ENCODE measurements at regions not wholly inside any gene's neighbourhood (a gene's known extent, or its start where the extent isn't known, plus 50 kb on each side); places are given as distances from the start of the nearest gene placed in this dataset.

DNA sequence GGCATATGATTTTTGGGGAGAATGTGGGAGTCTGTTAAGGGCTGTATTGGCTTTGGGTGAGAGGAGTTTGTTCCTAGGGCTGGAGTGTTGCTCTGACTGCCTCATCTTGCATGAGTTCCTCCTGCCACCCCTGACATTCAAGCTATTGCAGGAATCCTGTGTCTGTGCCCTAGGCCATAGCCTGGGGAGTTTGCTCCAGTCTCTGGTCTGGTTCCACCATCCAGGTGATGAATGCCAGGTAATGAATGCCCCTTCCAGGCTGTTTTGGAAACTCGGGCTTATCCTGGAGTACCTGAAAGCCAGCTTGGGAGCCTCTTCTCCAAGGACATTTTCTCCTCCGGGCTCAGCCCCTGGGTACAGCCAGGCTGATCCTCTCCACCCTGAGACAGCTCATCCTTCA is 117.0 kb upstream of the IRX3 start:
- no peak for TF ChIP-seq CTCF (IDR thresholded peaks at IDR 0.05; ENCODE audit: low read depth, low read length, missing control alignments)
- DNase-seq (ENCODE audit: low read depth) = no peak
- no peak overlapping the region for H3K4me3 ChIP-seq (ENCODE audit: low read depth, low read length)

DNA sequence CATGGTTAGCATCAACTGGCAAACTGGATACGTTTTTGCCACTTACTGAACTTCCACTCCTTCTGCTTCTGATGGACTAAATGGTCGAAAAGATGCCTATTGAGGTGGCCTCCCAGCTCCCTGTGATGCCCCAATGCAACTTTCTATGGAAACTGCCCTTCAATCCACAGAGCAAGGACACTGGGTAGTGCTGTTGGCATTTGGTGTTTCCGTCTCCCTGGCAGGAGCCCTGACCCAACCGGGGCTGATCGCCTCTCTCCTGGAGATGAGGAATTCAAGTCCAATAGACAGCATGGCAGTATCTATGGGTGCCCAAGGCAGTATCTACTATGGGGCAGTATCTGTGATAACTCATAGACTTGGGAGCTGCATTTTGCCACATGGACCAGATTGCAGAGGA is 116.3 kb upstream of the IRX3 start:
- no peak for DNase-seq (ENCODE audit: low read depth)
- no peak for TF ChIP-seq CTCF (IDR thresholded peaks at IDR 0.05; ENCODE audit: low read depth, low read length, missing control alignments)
- no peak overlapping the region for H3K4me3 ChIP-seq (ENCODE audit: low read depth, low read length)

DNA sequence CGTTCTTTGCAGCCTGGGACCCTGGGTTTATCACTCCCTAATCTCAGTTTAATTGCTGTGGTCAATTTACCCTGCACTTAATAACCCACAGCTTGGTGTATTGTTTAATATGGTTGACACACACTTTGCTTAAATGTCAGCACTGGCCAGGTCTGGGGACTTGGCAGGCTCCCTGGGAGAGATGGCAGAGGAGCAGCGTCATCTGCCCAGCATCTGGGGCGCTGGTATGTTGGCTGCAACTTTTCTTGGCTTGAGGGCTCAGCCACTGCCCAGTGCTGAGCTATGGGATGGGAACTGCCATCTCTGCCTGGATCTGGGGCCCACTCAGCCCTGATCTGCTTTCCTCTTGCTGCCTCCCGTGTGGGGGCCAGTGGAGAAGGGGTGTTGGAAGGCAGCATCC is 115.7 kb upstream of the IRX3 start:
- no peak for TF ChIP-seq CTCF (IDR thresholded peaks at IDR 0.05; ENCODE audit: low read depth, low read length, missing control alignments)
- no peak for DNase-seq (ENCODE audit: low read depth)
- no peak overlapping the region for H3K4me3 ChIP-seq (ENCODE audit: low read depth, low read length)

GRCh38 chr16:54400261-54400660 is 113.7 kb upstream of the IRX3 start:
- H3K4me3 ChIP-seq (ENCODE audit: low read depth, low read length) = no peak overlapping the region
- no peak for TF ChIP-seq CTCF (IDR thresholded peaks at IDR 0.05; ENCODE audit: low read depth, low read length, missing control alignments)
- no peak for DNase-seq (ENCODE audit: low read depth)

DNA sequence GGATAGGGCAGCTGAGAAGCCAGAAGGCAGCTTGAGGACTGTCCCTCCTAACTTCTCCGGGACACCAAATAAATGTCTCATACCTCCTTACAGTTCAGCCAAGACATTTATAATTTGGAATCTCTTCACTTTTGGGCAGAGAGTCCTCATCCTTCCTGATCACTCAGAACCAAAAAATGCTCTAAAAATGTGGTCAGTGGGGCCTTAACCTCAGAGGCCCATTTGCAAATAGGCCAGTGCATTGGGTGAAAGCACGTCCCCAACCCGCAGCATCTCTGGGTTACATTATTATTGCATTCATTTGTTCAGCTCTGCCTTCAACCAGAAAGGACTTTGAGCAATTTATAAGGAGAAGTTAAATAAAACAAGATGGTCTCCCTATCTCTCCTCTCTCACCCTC is 112.4 kb upstream of the IRX3 start:
- no peak overlapping the region for H3K4me3 ChIP-seq (ENCODE audit: low read depth, low read length)
- no peak for TF ChIP-seq CTCF (IDR thresholded peaks at IDR 0.05; ENCODE audit: low read depth, low read length, missing control alignments)
- no peak for DNase-seq (ENCODE audit: low read depth)

GRCh38 chr16:54397838-54398237 is 111.3 kb upstream of the IRX3 start:
- DNase-seq (ENCODE audit: low read depth) = no peak
- no peak for TF ChIP-seq CTCF (IDR thresholded peaks at IDR 0.05; ENCODE audit: low read depth, low read length, missing control alignments)
- no peak overlapping the region for H3K4me3 ChIP-seq (ENCODE audit: low read depth, low read length)

- no peak for DNase-seq (ENCODE audit: low read depth)
- H3K4me3 ChIP-seq (ENCODE audit: low read depth, low read length) = no peak overlapping the region
- TF ChIP-seq CTCF (IDR thresholded peaks at IDR 0.05; ENCODE audit: low read depth, low read length, missing control alignments) = no peak
Measured at GRCh38 chr16:54397190-54397835, 110.7 kb upstream of the IRX3 start.

Measured in GM12864 (cell line).